Kidney tubule cell (primary cell): ENCODE measurements at regions not wholly inside any gene's neighbourhood (a gene's known extent, or its start where the extent isn't known, plus 50 kb on each side); places are given as distances from the start of the nearest gene placed in this dataset.
"Not testable (repeated sequence)": the region's sequence is repeated elsewhere in the genome, so short reads cannot be mapped to it uniquely, and the experiment has no call there.

Source experiments
- DNase-seq: peaks from one replicate; pipeline ENCODE4 v3.0.0-alpha.2; 2018; ENCODE audit warnings: low spot score

GRCh38 chr17:64724246-64724645 is 62.1 kb upstream of the SMURF2 start:
- peak; percentile 75 for DNase-seq

- DNase-seq = no peak
These were observed 61.7 kb upstream of the SMURF2 start for GRCh38 chr17:64723781-64724180.

- not testable (repeated sequence) for DNase-seq
These were observed 59.4 kb upstream of the SMURF2 start for GRCh38 chr17:64721556-64721955.

GRCh38 chr17:64720253-64720652 is 58.1 kb upstream of the SMURF2 start:
- DNase-seq = not testable (repeated sequence)

GRCh38 chr17:64719517-64719916 is 57.4 kb upstream of the SMURF2 start:
- not testable (repeated sequence) for DNase-seq

- not testable (repeated sequence) for DNase-seq
These were observed 56.7 kb upstream of the SMURF2 start for GRCh38 chr17:64718816-64719215.

GRCh38 chr17:64718058-64718457 is 56.0 kb upstream of the SMURF2 start:
- peak; percentile 69 for DNase-seq

- DNase-seq = not testable (repeated sequence)
These were observed 54.4 kb upstream of the SMURF2 start for GRCh38 chr17:64716496-64716895.

GRCh38 chr17:64713786-64714185 is 51.7 kb upstream of the SMURF2 start:
- DNase-seq = peak; percentile 31

GRCh38 chr17:64712557-64713351 is 50.6 kb upstream of the SMURF2 start:
- peak; percentile 22 for DNase-seq
